ENCODE measurements at regions not wholly inside any gene's neighbourhood (a gene's known extent, or its start where the extent isn't known, plus 50 kb on each side); places are given as distances from the start of the nearest gene placed in this dataset.

DNA sequence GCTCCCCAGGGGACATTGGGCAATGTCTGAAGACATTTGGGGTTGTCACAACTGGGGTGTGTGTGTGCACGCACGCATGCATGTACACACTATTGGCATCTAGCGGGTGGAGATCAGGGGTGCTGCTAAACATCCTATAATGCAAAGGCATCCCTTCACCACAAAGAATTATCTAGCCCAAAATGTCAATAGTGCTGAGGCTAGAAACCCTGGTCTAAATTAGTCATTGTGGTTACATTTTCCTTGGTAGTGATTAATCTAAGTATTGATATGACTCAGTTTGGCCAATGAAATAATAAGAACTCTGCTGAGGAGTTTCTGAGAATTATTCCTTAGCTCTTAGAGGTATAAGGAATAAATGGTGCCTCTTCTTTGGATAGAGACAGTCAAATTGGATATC is 200.2 kb downstream of the CLCN4 start:
- TF ChIP-seq, protein P1, sequence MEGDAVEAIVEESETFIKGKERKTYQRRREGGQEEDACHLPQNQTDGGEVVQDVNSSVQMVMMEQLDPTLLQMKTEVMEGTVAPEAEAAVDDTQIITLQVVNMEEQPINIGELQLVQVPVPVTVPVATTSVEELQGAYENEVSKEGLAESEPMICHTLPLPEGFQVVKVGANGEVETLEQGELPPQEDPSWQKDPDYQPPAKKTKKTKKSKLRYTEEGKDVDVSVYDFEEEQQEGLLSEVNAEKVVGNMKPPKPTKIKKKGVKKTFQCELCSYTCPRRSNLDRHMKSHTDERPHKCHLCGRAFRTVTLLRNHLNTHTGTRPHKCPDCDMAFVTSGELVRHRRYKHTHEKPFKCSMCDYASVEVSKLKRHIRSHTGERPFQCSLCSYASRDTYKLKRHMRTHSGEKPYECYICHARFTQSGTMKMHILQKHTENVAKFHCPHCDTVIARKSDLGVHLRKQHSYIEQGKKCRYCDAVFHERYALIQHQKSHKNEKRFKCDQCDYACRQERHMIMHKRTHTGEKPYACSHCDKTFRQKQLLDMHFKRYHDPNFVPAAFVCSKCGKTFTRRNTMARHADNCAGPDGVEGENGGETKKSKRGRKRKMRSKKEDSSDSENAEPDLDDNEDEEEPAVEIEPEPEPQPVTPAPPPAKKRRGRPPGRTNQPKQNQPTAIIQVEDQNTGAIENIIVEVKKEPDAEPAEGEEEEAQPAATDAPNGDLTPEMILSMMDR (conservative IDR thresholded peaks at IDR 0.05 in 1 of 2, IDR thresholded peaks at IDR 0.05 in 1 of 2; ENCODE audit: low read depth in 1 of 2, low read length in 2 of 2), result no peak
- no peak for TF ChIP-seq EZH2 (IDR thresholded peaks at IDR 0.05; ENCODE audit: low read length, missing control alignments)
